ENCODE measurements at regions not wholly inside any gene's neighbourhood (a gene's known extent, or its start where the extent isn't known, plus 50 kb on each side); places are given as distances from the start of the nearest gene placed in this dataset.

- ChIA-PET POLR2A (no interaction called here), CTCF (no interaction called here), RAD21 (ENCODE audit: low non-redundant PET in 1 of 2, low total read pairs in 2 of 2, uncharacterized antibody in 2 of 2, unreplicated experiment in 2 of 2) (no interaction called here)
- no peak overlapping the region for H3K27ac ChIP-seq (ENCODE audit: low read depth, low read length)
- no peaks in the 10 kb centered on the region for H4K20me1 ChIP-seq (ENCODE audit: insufficient read depth)
- H3K9ac ChIP-seq (ENCODE audit: low read length) = no peak overlapping the region
- no TSS peak for BruUV-seq (replicated peaks)
- H3K4me1 ChIP-seq (ENCODE audit: control insufficient read depth in 1 of 2, insufficient read depth in 2 of 2, low read length in 2 of 2) = peaks cover 0 to under 1% of the 10 kb centered on the region in 2 experiments; a peak in 1 of 4 replicates
- DNase-seq (ENCODE audit: low read depth, low spot score) = no peak
- TF ChIP-seq JUND (IDR thresholded peaks at IDR 0.05) = no peak
- no peak for TF ChIP-seq SP1 (IDR thresholded peaks at IDR 0.05; ENCODE audit: low read depth)
- TF ChIP-seq POLR2A (IDR thresholded peaks at IDR 0.05; ENCODE audit: borderline replicate concordance, extremely low read depth, insufficient read depth, insufficient read length) = no peak
- TF ChIP-seq CTCF (IDR thresholded peaks at IDR 0.05 in 2 of 3, conservative IDR thresholded peaks at IDR 0.05 in 1 of 3; ENCODE audit: borderline replicate concordance in 1 of 3, insufficient read depth in 1 of 3, low read depth in 2 of 3, low read length in 2 of 3) = no peak
- no peak for TF ChIP-seq ZFX (IDR thresholded peaks at IDR 0.05)
- TF ChIP-seq MAX (IDR thresholded peaks at IDR 0.05) = no peak
- H2AFZ ChIP-seq (ENCODE audit: low read depth, low read length, poor library complexity, severe bottlenecking) = no peak overlapping the region
- H3K4me3 ChIP-seq (replicated peaks in 1 of 2; ENCODE audit: low read depth in 1 of 2, low read length in 2 of 2) = no peak overlapping the region
- no peaks in the 10 kb centered on the region for H3K36me3 ChIP-seq (ENCODE audit: control insufficient read depth in 1 of 2, insufficient read depth in 2 of 2, low read length in 2 of 2)
- ATAC-seq = no peak
- H3K79me2 ChIP-seq (ENCODE audit: insufficient read depth, low read length) = no peaks in the 10 kb centered on the region
- H3K9me3 ChIP-seq (ENCODE audit: control insufficient read depth in 1 of 2, insufficient read depth in 1 of 2, low read depth in 1 of 2, low read length in 2 of 2) = no peaks in the 10 kb centered on the region
- no peaks in the 10 kb centered on the region for H3K9me2 ChIP-seq (ENCODE audit: insufficient read depth)
- no peak overlapping the region for H3K4me2 ChIP-seq (ENCODE audit: low read length)
- H3K27me3 ChIP-seq (ENCODE audit: insufficient read depth, low read length) = peaks cover 6% of the 10 kb centered on the region; the same call in 1 of the 2 replicates
- intact Hi-C loops (cut with micrococcal nuclease) = no loop called here
Measured at GRCh38 chr6:1049170-1049569, 262.7 kb upstream of the FOXQ1 start.

- no peaks in the 10 kb centered on the region for H3K9me2 ChIP-seq (ENCODE audit: insufficient read depth)
- H3K27ac ChIP-seq (ENCODE audit: low read depth, low read length) = no peak overlapping the region
- H3K27me3 ChIP-seq (ENCODE audit: insufficient read depth, low read length) = peaks cover 16% of the 10 kb centered on the region; the same call in 1 of the 2 replicates
- no peak overlapping the region for H3K4me2 ChIP-seq (ENCODE audit: low read length)
- no peak overlapping the region for H3K9ac ChIP-seq (ENCODE audit: low read length)
- RAD21 ChIA-PET (ENCODE audit: low non-redundant PET in 1 of 2, low total read pairs in 2 of 2, uncharacterized antibody in 2 of 2, unreplicated experiment in 2 of 2) = no interaction called here
- POLR2A ChIA-PET = no interaction called here
- no peak for ATAC-seq
- H3K9me3 ChIP-seq (ENCODE audit: control insufficient read depth in 1 of 2, insufficient read depth in 1 of 2, low read depth in 1 of 2, low read length in 2 of 2) = no peaks in the 10 kb centered on the region
- intact Hi-C loops (cut with micrococcal nuclease) = no loop called here
- no peak overlapping the region for H2AFZ ChIP-seq (ENCODE audit: low read depth, low read length, poor library complexity, severe bottlenecking)
- CTCF ChIA-PET = no interaction called here
- no peaks in the 10 kb centered on the region for H3K36me3 ChIP-seq (ENCODE audit: control insufficient read depth in 1 of 2, insufficient read depth in 2 of 2, low read length in 2 of 2)
- H3K4me1 ChIP-seq (ENCODE audit: control insufficient read depth in 1 of 2, insufficient read depth in 2 of 2, low read length in 2 of 2) = no peaks in the 10 kb centered on the region
- TF ChIP-seq TCF7L2 (IDR thresholded peaks at IDR 0.05; ENCODE audit: borderline replicate concordance, extremely low read depth, insufficient read depth, insufficient read length) (no peak), YY1 (IDR thresholded peaks at IDR 0.05; ENCODE audit: extremely low read depth, insufficient replicate concordance, low read depth, low read length) (no peak), EZH2 (IDR thresholded peaks at IDR 0.05) (no peak), EGR1 (IDR thresholded peaks at IDR 0.05; ENCODE audit: low read depth) (no peak)
- H3K4me3 ChIP-seq (replicated peaks in 1 of 2; ENCODE audit: low read depth in 1 of 2, low read length in 2 of 2) = no peak overlapping the region
- no peak for DNase-seq (ENCODE audit: low read depth, low spot score)
- H3K79me2 ChIP-seq (ENCODE audit: insufficient read depth, low read length) = no peaks in the 10 kb centered on the region
- BruUV-seq (replicated peaks) = no TSS peak
- no peaks in the 10 kb centered on the region for H4K20me1 ChIP-seq (ENCODE audit: insufficient read depth)
Measured at GRCh38 chr6:1047981-1048541, 263.8 kb upstream of the FOXQ1 start.
